ENCODE measurements at regions not wholly inside any gene's neighbourhood (a gene's known extent, or its start where the extent isn't known, plus 50 kb on each side); places are given as distances from the start of the nearest gene placed in this dataset.
"Not testable (repeated sequence)": the region's sequence is repeated elsewhere in the genome, so short reads cannot be mapped to it uniquely, and the experiment has no call there.

DNA sequence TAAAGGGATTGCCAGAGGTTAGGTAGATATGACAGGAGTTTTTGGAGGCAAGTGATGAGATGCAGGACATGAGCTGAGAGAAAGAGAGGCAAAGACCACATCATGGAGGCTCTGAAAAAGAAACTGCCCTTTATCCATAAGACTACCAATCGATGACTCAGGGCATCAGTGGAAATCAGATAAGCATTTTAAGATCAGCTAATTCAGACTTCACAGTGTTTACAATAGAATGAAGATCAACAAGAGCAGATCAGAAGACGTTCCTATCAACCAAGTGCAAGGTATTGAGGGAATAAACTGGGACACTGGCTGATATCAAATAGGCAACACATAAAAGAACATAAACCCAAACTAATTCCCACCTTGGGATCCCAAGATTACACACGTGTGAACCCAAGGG lies 227.2 kb downstream of the SLCO4C1 start:
- H3K4me3 ChIP-seq (ENCODE audit: low read depth in 1 of 5, low read length in 5 of 5) = no peak overlapping the region
- no peak overlapping the region for H3K27ac ChIP-seq (ENCODE audit: low read depth, low read length)
- no peaks in the 10 kb centered on the region for H3K9me3 ChIP-seq (ENCODE audit: control insufficient read depth in 5 of 5, low read length in 5 of 5)
- H3K9ac ChIP-seq (ENCODE audit: low read length in 5 of 5) = no peak overlapping the region
- H3K4me1 ChIP-seq (ENCODE audit: control insufficient read depth in 5 of 5, insufficient read depth in 5 of 5, low read length in 5 of 5) = no peaks in the 10 kb centered on the region
- H3K36me3 ChIP-seq (ENCODE audit: control insufficient read depth in 5 of 5, insufficient read depth in 5 of 5, low read length in 5 of 5) = no peaks in the 10 kb centered on the region
- H3K27me3 ChIP-seq (ENCODE audit: control insufficient read depth in 5 of 5, insufficient read depth in 4 of 5, low read length in 5 of 5) = no peaks in the 10 kb centered on the region

DNA sequence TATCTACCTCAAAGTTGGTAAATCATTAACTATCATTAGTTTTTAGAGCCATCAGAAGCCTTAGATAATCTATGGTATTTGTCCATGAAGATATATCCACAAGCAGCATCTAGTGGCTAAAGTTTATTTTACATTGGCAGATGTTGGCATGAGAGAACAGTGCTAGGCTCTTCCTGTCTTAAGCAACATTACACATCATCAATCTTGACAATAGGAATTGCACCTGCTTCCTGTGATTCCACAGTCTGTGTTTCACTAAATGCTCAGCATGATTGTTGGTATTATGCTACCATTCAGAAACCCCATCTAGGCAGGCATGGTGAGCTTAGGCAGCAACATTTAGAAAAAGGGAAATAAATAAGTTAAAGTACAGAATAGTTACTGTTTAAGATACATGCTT lies 246.6 kb downstream of the SLCO4C1 start:
- H3K4me3 ChIP-seq (ENCODE audit: low read depth in 1 of 5, low read length in 5 of 5) = no peak overlapping the region
- H3K4me1 ChIP-seq (ENCODE audit: control insufficient read depth in 5 of 5, insufficient read depth in 5 of 5, low read length in 5 of 5) = peaks cover 0 to 9% (median 0%) of the 10 kb centered on the region in 5 donors
- no peak overlapping the region for H3K27ac ChIP-seq (ENCODE audit: low read depth, low read length)
- H3K9ac ChIP-seq (ENCODE audit: low read length in 5 of 5) = no peak overlapping the region
- H3K9me3 ChIP-seq (ENCODE audit: control insufficient read depth in 5 of 5, low read length in 5 of 5) = no peaks in the 10 kb centered on the region
- no peaks in the 10 kb centered on the region for H3K36me3 ChIP-seq (ENCODE audit: control insufficient read depth in 5 of 5, insufficient read depth in 5 of 5, low read length in 5 of 5)
- H3K27me3 ChIP-seq (ENCODE audit: control insufficient read depth in 5 of 5, insufficient read depth in 4 of 5, low read length in 5 of 5) = no peaks in the 10 kb centered on the region

DNA sequence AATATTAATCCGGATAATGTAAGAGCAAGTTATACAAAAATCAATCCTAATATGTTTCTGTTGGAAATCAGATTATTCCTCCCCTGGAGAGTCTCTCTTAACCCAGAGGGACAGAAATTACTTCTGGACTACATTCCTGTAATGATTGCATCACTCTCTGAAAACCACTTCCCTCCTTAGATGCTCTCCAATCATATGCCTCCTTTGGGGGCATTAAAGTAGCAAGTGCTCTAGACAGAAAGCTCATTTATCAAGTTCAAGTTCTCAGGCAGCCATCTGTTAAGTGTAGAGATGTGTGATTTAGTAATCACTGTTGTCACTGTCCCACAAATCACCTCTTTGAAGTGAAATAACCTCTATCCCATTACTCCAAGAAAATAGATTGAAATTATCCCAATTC lies 247.1 kb downstream of the SLCO4C1 start:
- Histone ChIP-seq H3K9me3 (ENCODE audit: control insufficient read depth in 5 of 5, low read length in 5 of 5) (no peaks in the 10 kb centered on the region), H3K4me1 (ENCODE audit: control insufficient read depth in 5 of 5, insufficient read depth in 5 of 5, low read length in 5 of 5) (peaks cover 0 to 9% (median 0%) of the 10 kb centered on the region in 5 donors)

DNA sequence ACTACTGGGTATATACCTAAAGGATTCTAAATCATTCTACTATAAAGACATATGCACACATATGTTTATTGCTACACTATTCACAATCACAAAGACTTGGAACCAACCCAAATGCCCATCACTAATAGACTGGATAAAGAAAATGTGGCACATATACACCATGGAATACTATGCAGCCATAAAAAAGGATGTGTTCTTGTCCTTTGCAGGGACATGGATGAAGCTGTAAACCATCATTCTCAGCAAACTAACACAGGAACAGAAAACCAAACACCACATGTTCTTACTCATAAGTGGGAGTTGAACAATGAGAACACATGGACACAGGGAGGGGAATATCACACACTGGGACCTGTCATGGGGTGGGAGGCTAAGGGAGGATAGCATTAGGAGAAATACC lies 249.0 kb downstream of the SLCO4C1 start:
- H3K27ac ChIP-seq (ENCODE audit: low read depth, low read length); H3K36me3 ChIP-seq (ENCODE audit: control insufficient read depth in 5 of 5, insufficient read depth in 5 of 5, low read length in 5 of 5); H3K9ac ChIP-seq (ENCODE audit: low read length in 5 of 5); H3K4me3 ChIP-seq (ENCODE audit: low read depth in 1 of 5, low read length in 5 of 5); H3K9me3 ChIP-seq (ENCODE audit: control insufficient read depth in 5 of 5, low read length in 5 of 5); H3K27me3 ChIP-seq (ENCODE audit: control insufficient read depth in 5 of 5, insufficient read depth in 4 of 5, low read length in 5 of 5); H3K4me1 ChIP-seq (ENCODE audit: control insufficient read depth in 5 of 5, insufficient read depth in 5 of 5, low read length in 5 of 5): not testable (repeated sequence)

More for the DNA sequence above, 247.1 kb downstream of the SLCO4C1 start:
- no peaks in the 10 kb centered on the region for H3K27me3 ChIP-seq (ENCODE audit: control insufficient read depth in 5 of 5, insufficient read depth in 4 of 5, low read length in 5 of 5)
- no peak overlapping the region for H3K9ac ChIP-seq (ENCODE audit: low read length in 5 of 5)
- no peak overlapping the region for H3K27ac ChIP-seq (ENCODE audit: low read depth, low read length)
- H3K4me3 ChIP-seq (ENCODE audit: low read depth in 1 of 5, low read length in 5 of 5) = no peak overlapping the region
- H3K36me3 ChIP-seq (ENCODE audit: control insufficient read depth in 5 of 5, insufficient read depth in 5 of 5, low read length in 5 of 5) = no peaks in the 10 kb centered on the region

DNA sequence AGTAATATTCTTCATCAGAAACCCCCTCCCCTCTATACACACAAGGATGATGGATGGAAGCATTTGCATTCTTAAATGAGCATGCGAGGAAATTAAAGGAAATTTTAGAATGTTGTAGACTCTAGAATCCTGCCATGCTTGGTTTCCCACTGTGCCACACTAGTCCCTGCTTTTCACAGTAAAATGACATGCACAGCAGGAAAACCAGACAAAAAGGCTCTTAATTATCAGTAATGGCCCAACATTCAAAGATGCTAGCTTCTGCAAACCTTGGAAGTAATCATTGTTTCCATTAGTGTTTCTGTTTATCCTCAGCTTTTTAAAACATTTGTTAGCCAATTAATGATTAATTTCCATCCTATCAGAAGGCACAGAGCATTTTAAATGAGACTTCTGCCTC lies 255.8 kb downstream of the SLCO4C1 start:
- no peaks in the 10 kb centered on the region for H3K9me3 ChIP-seq (ENCODE audit: control insufficient read depth in 5 of 5, low read length in 5 of 5)
- H3K4me1 ChIP-seq (ENCODE audit: control insufficient read depth in 5 of 5, insufficient read depth in 5 of 5, low read length in 5 of 5) = peaks cover 0 to 10% (median 0%) of the 10 kb centered on the region in 5 donors
- H3K27ac ChIP-seq (ENCODE audit: low read depth, low read length) = no peak overlapping the region
- no peak overlapping the region for H3K9ac ChIP-seq (ENCODE audit: low read length in 5 of 5)
- H3K36me3 ChIP-seq (ENCODE audit: control insufficient read depth in 5 of 5, insufficient read depth in 5 of 5, low read length in 5 of 5) = no peaks in the 10 kb centered on the region
- H3K4me3 ChIP-seq (ENCODE audit: low read depth in 1 of 5, low read length in 5 of 5) = no peak overlapping the region
- no peaks in the 10 kb centered on the region for H3K27me3 ChIP-seq (ENCODE audit: control insufficient read depth in 5 of 5, insufficient read depth in 4 of 5, low read length in 5 of 5)

DNA sequence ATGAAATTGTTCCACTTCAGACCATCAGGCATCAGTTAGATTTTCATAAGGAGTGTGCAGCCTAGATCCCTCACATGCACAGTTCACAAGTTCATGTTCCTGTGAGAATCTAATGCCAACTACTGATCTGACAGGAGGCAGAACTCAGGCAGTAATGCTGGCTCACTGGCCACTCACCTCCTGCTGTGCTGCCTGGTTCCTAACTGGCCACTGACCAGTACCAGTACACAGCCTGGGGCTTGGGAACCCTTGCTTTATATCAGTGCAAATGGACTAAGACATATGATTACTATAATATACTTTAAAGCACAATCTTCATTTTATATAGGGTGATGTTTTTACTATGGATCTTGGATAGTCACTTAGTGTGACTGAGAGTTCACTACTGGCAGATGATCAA lies 259.2 kb downstream of the SLCO4C1 start:
- no peak overlapping the region for H3K27ac ChIP-seq (ENCODE audit: low read depth, low read length)
- H3K9ac ChIP-seq (ENCODE audit: low read length in 5 of 5) = no peak overlapping the region
- H3K4me3 ChIP-seq (ENCODE audit: low read depth in 1 of 5, low read length in 5 of 5) = no peak overlapping the region
- no peaks in the 10 kb centered on the region for H3K9me3 ChIP-seq (ENCODE audit: control insufficient read depth in 5 of 5, low read length in 5 of 5)
- peaks cover 0 to 10% (median 0%) of the 10 kb centered on the region in 5 donors for H3K4me1 ChIP-seq (ENCODE audit: control insufficient read depth in 5 of 5, insufficient read depth in 5 of 5, low read length in 5 of 5)
- no peaks in the 10 kb centered on the region for H3K36me3 ChIP-seq (ENCODE audit: control insufficient read depth in 5 of 5, insufficient read depth in 5 of 5, low read length in 5 of 5)
- no peaks in the 10 kb centered on the region for H3K27me3 ChIP-seq (ENCODE audit: control insufficient read depth in 5 of 5, insufficient read depth in 4 of 5, low read length in 5 of 5)

DNA sequence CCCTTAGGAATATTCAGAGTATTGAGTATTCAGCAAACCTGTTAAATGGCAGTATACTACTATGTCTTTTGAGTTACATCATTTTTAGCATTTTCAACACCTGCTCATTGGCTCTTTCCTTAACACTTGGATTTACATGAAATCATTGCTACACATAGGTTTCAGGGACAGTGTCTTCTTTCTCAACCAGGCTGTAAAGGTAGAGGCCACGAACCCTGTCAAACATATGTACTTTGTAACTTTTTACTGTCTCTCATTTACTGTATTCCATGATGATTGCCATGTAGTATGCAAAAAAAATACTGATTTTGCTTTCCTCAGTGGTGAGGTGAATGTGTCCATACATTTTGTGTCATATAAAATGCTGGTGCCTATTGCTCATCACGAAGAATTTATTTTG lies 264.4 kb downstream of the SLCO4C1 start:
- Histone ChIP-seq H3K9ac (ENCODE audit: low read length in 5 of 5) (no peak overlapping the region), H3K4me3 (ENCODE audit: low read depth in 1 of 5, low read length in 5 of 5) (no peak overlapping the region), H3K36me3 (ENCODE audit: control insufficient read depth in 5 of 5, insufficient read depth in 5 of 5, low read length in 5 of 5) (no peaks in the 10 kb centered on the region), H3K27me3 (ENCODE audit: control insufficient read depth in 5 of 5, insufficient read depth in 4 of 5, low read length in 5 of 5) (no peaks in the 10 kb centered on the region), H3K9me3 (ENCODE audit: control insufficient read depth in 5 of 5, low read length in 5 of 5) (no peaks in the 10 kb centered on the region), H3K4me1 (ENCODE audit: control insufficient read depth in 5 of 5, insufficient read depth in 5 of 5, low read length in 5 of 5) (peaks cover 0 to 2% (median 0%) of the 10 kb centered on the region in 5 donors), H3K27ac (ENCODE audit: low read depth, low read length) (no peak overlapping the region)

DNA sequence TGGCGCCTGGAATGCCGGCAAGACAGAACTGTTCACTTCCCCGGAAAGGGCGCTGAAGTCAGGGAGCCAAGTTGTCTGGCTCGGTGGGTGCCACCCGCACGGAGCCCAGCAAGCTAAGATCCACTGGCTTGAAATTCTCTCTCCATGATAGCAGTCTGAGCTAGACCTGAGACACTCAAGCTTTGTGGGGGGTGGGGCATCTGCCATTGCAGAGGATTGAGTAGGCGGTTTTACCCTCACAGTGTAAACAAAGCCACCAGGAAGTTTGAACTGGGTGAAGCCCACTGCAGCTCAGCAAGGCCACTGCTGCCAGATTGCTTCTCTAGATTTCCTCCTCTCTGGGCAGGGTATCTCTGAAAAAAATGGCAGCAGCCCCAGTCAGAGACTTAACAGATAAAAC lies 277.4 kb downstream of the SLCO4C1 start:
- H3K27ac ChIP-seq (ENCODE audit: low read depth, low read length) = no peak overlapping the region
- no peaks in the 10 kb centered on the region for H3K4me1 ChIP-seq (ENCODE audit: control insufficient read depth in 5 of 5, insufficient read depth in 5 of 5, low read length in 5 of 5)
- no peak overlapping the region for H3K9ac ChIP-seq (ENCODE audit: low read length in 5 of 5)
- H3K27me3 ChIP-seq (ENCODE audit: control insufficient read depth in 5 of 5, insufficient read depth in 4 of 5, low read length in 5 of 5) = no peaks in the 10 kb centered on the region
- no peaks in the 10 kb centered on the region for H3K36me3 ChIP-seq (ENCODE audit: control insufficient read depth in 5 of 5, insufficient read depth in 5 of 5, low read length in 5 of 5)
- H3K9me3 ChIP-seq (ENCODE audit: control insufficient read depth in 5 of 5, low read length in 5 of 5) = no peaks in the 10 kb centered on the region
- no peak overlapping the region for H3K4me3 ChIP-seq (ENCODE audit: low read depth in 1 of 5, low read length in 5 of 5)

DNA sequence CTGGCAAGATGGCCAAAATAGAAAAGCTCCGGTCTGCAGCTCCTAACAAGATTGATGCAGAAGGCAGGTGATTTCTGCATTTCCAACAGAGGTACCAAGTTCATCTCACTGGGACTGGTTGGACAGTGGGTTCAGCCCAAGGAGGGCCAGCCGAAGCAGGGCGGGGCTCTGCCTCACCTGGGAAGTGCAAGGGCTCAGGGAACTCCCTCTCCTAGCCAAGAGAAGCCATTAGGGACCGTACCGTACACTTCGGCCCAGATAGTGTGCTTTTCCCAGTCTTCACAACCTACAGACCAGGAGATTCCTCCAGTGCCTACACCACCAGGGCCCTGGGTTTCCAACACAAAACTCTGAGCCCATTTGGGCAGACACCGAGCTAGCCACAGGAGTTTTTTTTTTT lies 277.8 kb downstream of the SLCO4C1 start:
- H3K4me1 ChIP-seq (ENCODE audit: control insufficient read depth in 5 of 5, insufficient read depth in 5 of 5, low read length in 5 of 5) = no peaks in the 10 kb centered on the region
- no peak overlapping the region for H3K27ac ChIP-seq (ENCODE audit: low read depth, low read length)
- no peaks in the 10 kb centered on the region for H3K36me3 ChIP-seq (ENCODE audit: control insufficient read depth in 5 of 5, insufficient read depth in 5 of 5, low read length in 5 of 5)
- no peaks in the 10 kb centered on the region for H3K27me3 ChIP-seq (ENCODE audit: control insufficient read depth in 5 of 5, insufficient read depth in 4 of 5, low read length in 5 of 5)
- H3K9ac ChIP-seq (ENCODE audit: low read length in 5 of 5) = no peak overlapping the region
- no peak overlapping the region for H3K4me3 ChIP-seq (ENCODE audit: low read depth in 1 of 5, low read length in 5 of 5)
- H3K9me3 ChIP-seq (ENCODE audit: control insufficient read depth in 5 of 5, low read length in 5 of 5) = no peaks in the 10 kb centered on the region

DNA sequence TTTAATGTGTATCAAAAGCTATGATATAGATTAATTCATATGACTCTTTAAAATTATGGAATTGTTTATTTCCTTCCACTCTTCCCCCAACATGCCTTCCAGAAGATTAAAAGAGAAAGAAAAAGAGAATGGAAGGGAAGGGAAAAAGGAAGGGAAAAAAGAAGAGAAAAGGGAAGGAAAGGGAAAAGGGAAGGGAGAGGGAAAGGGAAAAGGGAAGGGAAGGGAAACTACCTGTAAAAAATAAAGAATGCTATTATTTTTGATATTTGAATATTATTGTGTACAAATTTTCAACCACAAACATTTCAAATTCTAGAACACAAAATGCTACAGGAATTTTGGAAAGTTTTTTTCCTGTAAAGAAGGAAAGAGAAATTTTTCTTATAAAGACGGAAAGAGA lies 281.7 kb downstream of the SLCO4C1 start:
- H3K9me3 ChIP-seq (ENCODE audit: control insufficient read depth in 5 of 5, low read length in 5 of 5) = no peaks in the 10 kb centered on the region
- H3K36me3 ChIP-seq (ENCODE audit: control insufficient read depth in 5 of 5, insufficient read depth in 5 of 5, low read length in 5 of 5) = no peaks in the 10 kb centered on the region
- no peaks in the 10 kb centered on the region for H3K4me1 ChIP-seq (ENCODE audit: control insufficient read depth in 5 of 5, insufficient read depth in 5 of 5, low read length in 5 of 5)
- H3K4me3 ChIP-seq (ENCODE audit: low read depth in 1 of 5, low read length in 5 of 5) = no peak overlapping the region
- H3K27me3 ChIP-seq (ENCODE audit: control insufficient read depth in 5 of 5, insufficient read depth in 4 of 5, low read length in 5 of 5) = no peaks in the 10 kb centered on the region
- no peak overlapping the region for H3K9ac ChIP-seq (ENCODE audit: low read length in 5 of 5)
- no peak overlapping the region for H3K27ac ChIP-seq (ENCODE audit: low read depth, low read length)

DNA sequence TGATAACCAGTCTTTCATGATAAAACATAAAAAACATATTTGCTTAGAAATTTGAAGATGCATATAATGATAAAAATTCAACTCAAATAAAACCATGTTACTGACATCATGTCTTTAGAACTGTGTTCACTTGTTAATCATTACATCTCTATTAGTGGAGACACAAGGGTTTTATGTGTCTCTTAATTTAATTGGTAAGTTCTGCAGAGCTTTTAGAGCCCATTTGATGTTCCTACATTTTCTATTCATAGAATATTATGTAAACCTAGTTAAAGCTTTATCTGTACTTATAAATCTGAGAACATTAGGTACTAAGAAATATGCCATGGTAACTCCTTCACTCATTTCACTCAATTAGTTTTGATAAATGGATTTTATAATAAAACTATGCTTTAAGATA lies 285.4 kb downstream of the SLCO4C1 start:
- Histone ChIP-seq H3K9ac (ENCODE audit: low read length in 5 of 5) (no peak overlapping the region), H3K4me1 (ENCODE audit: control insufficient read depth in 5 of 5, insufficient read depth in 5 of 5, low read length in 5 of 5) (no peaks in the 10 kb centered on the region), H3K4me3 (ENCODE audit: low read depth in 1 of 5, low read length in 5 of 5) (no peak overlapping the region), H3K27me3 (ENCODE audit: control insufficient read depth in 5 of 5, insufficient read depth in 4 of 5, low read length in 5 of 5) (no peaks in the 10 kb centered on the region), H3K9me3 (ENCODE audit: control insufficient read depth in 5 of 5, low read length in 5 of 5) (no peaks in the 10 kb centered on the region), H3K27ac (ENCODE audit: low read depth, low read length) (no peak overlapping the region), H3K36me3 (ENCODE audit: control insufficient read depth in 5 of 5, insufficient read depth in 5 of 5, low read length in 5 of 5) (no peaks in the 10 kb centered on the region)
